K562 (cell line): ENCODE measurements at regions not wholly inside any gene's neighbourhood (a gene's known extent, or its start where the extent isn't known, plus 50 kb on each side); places are given as distances from the start of the nearest gene placed in this dataset.
A peak's percentile ranks its signal among the peaks of the same experiment; 100 is the strongest.

Experiments used
- C11orf30 ChIP-seq: fragments of 450-650 bp; IDR thresholded peaks from 2 replicates; pipeline ENCODE4 v1.6.1; 2016; ENCODE audit warnings: low read depth, mild to moderate bottlenecking
- CEBPG ChIP-seq, 3 experiments: fragments of 200-800 bp in 1 of 3; sonication (Bioruptor generic) in 1 of 3; sonication (generic) in 1 of 3; formaldehyde crosslinking in 1 of 3; IDR thresholded peaks in 2 of 3; conservative IDR thresholded peaks in 1 of 3; 2 replicates each; pipeline versions ENCODE4 v1.6.1 to v1.8.0; 2016 to 2022; ENCODE audit warnings: missing compliant biosample characterization in 2 of 3, missing genetic modification characterization in 2 of 3, mild to moderate bottlenecking in 1 of 3, missing genetic modification reagents in 1 of 3
- DIDO1 ChIP-seq: fragments of 450-650 bp; IDR thresholded peaks from 2 replicates; pipeline ENCODE4 v1.6.1; 2016; ENCODE audit warnings: low read depth, missing biosample characterization, missing genetic modification characterization
- FOXK1 ChIP-seq: sonication (generic); formaldehyde crosslinking; IDR thresholded peaks from 2 replicates; pipeline ENCODE4 v1.8.0; 2022; ENCODE audit warnings: missing genetic modification reagents, mild to moderate bottlenecking, borderline replicate concordance
- KDM5B ChIP-seq: fragments of 200-600 bp; sonication (generic); IDR thresholded peaks from 2 replicates; pipeline ENCODE4 v1.6.1; 2012; ENCODE audit warnings: low read depth, mild to moderate bottlenecking, moderate library complexity, low read length, control low read depth, inconsistent platforms; ENCODE audit not compliant: insufficient replicate concordance
- MEIS2 ChIP-seq: fragments of 450-650 bp; IDR thresholded peaks from 2 replicates; pipeline ENCODE4 v1.6.1; 2014; ENCODE audit warnings: mild to moderate bottlenecking; ENCODE audit not compliant: partially characterized antibody
- NCOA6 ChIP-seq: fragments of 450-650 bp; IDR thresholded peaks from 2 replicates; pipeline ENCODE4 v1.6.1; 2017; ENCODE audit warnings: mild to moderate bottlenecking
- OTX1 ChIP-seq: fragments of 450-650 bp; formaldehyde crosslinking; IDR thresholded peaks from 2 replicates; pipeline ENCODE4 v1.4.0; 2022; ENCODE audit warnings: mild to moderate bottlenecking
- POLR2A ChIP-seq: fragments of 450-650 bp; conservative IDR thresholded peaks from 2 replicates; pipeline ENCODE4 v1.6.1; 2016
- PRMT5 ChIP-seq: sonication (generic); formaldehyde crosslinking; IDR thresholded peaks from 2 replicates; pipeline ENCODE4 v1.5.0; 2020; ENCODE audit warnings: missing genetic modification reagents
- SMARCA4 ChIP-seq: fragments of 450-650 bp; IDR thresholded peaks from 2 replicates; pipeline ENCODE4 v1.6.1; 2016
- SRSF1 ChIP-seq: fragments of 200-400 bp; formaldehyde crosslinking; IDR thresholded peaks from 2 replicates; pipeline ENCODE4 v1.6.1; 2017; ENCODE audit warnings: mild to moderate bottlenecking, low read depth, low read length, moderate library complexity
- ZBTB17 ChIP-seq: fragments of 450-650 bp; formaldehyde crosslinking; IDR thresholded peaks from 2 replicates; pipeline ENCODE4 v1.4.0; 2020; ENCODE audit warnings: mild to moderate bottlenecking
- ZNF263 ChIP-seq: sonication (generic); formaldehyde crosslinking; IDR thresholded peaks from 2 replicates; pipeline ENCODE4 v1.8.0; 2022; ENCODE audit warnings: mild to moderate bottlenecking, missing genetic modification reagents, borderline replicate concordance
- ZNF699 ChIP-seq: fragments of 250-450 bp; sonication (Bioruptor Pico); IDR thresholded peaks from 2 replicates; pipeline ENCODE4 v1.8.0; 2021; ENCODE audit warnings: mild to moderate bottlenecking, moderate library complexity; ENCODE audit not compliant: insufficient replicate concordance
- ZNF778 ChIP-seq: fragments of 450-650 bp; formaldehyde crosslinking; IDR thresholded peaks from 2 replicates; pipeline ENCODE4 v1.4.0; 2020; ENCODE audit warnings: mild to moderate bottlenecking, moderate library complexity
- TF ChIP-seq, protein P1 (sequence below): fragments of 250-450 bp; sonication (Bioruptor Pico); IDR thresholded peaks from 2 replicates; pipeline ENCODE4 v1.4.0; 2020
- TF ChIP-seq, protein P2 (sequence below): fragments of 450-650 bp; IDR thresholded peaks from 2 replicates; pipeline ENCODE4 v1.6.1; 2016; ENCODE audit warnings: antibody characterized with exemption
- TF ChIP-seq, protein P3 (sequence below): fragments of 250-450 bp; sonication (Bioruptor Pico); IDR thresholded peaks from 2 replicates; pipeline ENCODE4 v1.4.0; 2020; ENCODE audit warnings: mild to moderate bottlenecking, moderate library complexity
- TF ChIP-seq, protein P4 (sequence below): fragments of 250-450 bp; sonication (Bioruptor Pico); IDR thresholded peaks from 2 replicates; pipeline ENCODE4 v1.5.0; 2021

- TF ChIP-seq, protein P1, sequence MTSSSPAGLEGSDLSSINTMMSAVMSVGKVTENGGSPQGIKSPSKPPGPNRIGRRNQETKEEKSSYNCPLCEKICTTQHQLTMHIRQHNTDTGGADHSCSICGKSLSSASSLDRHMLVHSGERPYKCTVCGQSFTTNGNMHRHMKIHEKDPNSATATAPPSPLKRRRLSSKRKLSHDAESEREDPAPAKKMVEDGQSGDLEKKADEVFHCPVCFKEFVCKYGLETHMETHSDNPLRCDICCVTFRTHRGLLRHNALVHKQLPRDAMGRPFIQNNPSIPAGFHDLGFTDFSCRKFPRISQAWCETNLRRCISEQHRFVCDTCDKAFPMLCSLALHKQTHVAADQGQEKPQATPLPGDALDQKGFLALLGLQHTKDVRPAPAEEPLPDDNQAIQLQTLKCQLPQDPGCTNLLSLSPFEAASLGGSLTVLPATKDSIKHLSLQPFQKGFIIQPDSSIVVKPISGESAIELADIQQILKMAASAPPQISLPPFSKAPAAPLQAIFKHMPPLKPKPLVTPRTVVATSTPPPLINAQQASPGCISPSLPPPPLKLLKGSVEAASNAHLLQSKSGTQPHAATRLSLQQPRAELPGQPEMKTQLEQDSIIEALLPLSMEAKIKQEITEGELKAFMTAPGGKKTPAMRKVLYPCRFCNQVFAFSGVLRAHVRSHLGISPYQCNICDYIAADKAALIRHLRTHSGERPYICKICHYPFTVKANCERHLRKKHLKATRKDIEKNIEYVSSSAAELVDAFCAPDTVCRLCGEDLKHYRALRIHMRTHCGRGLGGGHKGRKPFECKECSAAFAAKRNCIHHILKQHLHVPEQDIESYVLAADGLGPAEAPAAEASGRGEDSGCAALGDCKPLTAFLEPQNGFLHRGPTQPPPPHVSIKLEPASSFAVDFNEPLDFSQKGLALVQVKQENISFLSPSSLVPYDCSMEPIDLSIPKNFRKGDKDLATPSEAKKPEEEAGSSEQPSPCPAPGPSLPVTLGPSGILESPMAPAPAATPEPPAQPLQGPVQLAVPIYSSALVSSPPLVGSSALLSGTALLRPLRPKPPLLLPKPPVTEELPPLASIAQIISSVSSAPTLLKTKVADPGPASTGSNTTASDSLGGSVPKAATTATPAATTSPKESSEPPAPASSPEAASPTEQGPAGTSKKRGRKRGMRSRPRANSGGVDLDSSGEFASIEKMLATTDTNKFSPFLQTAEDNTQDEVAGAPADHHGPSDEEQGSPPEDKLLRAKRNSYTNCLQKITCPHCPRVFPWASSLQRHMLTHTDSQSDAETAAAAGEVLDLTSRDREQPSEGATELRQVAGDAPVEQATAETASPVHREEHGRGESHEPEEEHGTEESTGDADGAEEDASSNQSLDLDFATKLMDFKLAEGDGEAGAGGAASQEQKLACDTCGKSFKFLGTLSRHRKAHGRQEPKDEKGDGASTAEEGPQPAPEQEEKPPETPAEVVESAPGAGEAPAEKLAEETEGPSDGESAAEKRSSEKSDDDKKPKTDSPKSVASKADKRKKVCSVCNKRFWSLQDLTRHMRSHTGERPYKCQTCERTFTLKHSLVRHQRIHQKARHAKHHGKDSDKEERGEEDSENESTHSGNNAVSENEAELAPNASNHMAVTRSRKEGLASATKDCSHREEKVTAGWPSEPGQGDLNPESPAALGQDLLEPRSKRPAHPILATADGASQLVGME (CRISPR knock-in tag), result no peak
- TF ChIP-seq OTX1 (CRISPR knock-in tag), result no peak
- TF ChIP-seq MEIS2, result no peak
- no peak for TF ChIP-seq DIDO1 (tag)
- no peak for TF ChIP-seq FOXK1
- TF ChIP-seq, protein P2, sequence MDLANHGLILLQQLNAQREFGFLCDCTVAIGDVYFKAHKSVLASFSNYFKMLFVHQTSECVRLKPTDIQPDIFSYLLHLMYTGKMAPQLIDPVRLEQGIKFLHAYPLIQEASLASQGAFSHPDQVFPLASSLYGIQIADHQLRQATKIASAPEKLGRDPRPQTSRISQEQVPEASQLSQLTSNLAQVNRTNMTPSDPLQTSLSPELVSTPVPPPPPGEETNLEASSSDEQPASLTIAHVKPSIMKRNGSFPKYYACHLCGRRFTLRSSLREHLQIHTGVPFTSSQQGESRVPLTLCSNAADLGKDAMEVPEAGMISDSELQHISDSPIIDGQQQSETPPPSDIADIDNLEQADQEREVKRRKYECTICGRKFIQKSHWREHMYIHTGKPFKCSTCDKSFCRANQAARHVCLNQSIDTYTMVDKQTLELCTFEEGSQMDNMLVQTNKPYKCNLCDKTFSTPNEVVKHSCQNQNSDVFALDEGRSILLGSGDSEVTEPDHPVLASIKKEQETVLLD, result no peak
- no peak for TF ChIP-seq ZNF778 (CRISPR knock-in tag)
- no peak for TF ChIP-seq CEBPG (CRISPR knock-in tag; IDR thresholded peaks at IDR 0.05)
- TF ChIP-seq CEBPG (tag; conservative IDR thresholded peaks at IDR 0.05 in 1 of 2, IDR thresholded peaks at IDR 0.05 in 1 of 2), result no peak
- TF ChIP-seq KDM5B, result no peak
- TF ChIP-seq NCOA6, result no peak
- no peak for TF ChIP-seq PRMT5 (CRISPR knock-in tag)
- TF ChIP-seq C11orf30, result peak; percentile 99
- TF ChIP-seq, protein P3, sequence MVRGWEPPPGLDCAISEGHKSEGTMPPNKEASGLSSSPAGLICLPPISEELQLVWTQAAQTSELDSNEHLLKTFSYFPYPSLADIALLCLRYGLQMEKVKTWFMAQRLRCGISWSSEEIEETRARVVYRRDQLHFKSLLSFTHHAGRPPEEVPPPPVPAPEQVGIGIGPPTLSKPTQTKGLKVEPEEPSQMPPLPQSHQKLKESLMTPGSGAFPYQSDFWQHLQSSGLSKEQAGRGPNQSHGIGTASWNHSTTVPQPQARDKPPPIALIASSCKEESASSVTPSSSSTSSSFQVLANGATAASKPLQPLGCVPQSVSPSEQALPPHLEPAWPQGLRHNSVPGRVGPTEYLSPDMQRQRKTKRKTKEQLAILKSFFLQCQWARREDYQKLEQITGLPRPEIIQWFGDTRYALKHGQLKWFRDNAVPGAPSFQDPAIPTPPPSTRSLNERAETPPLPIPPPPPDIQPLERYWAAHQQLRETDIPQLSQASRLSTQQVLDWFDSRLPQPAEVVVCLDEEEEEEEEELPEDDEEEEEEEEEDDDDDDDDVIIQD (CRISPR knock-in tag), result no peak
- TF ChIP-seq SRSF1, result no peak
- TF ChIP-seq ZBTB17 (CRISPR knock-in tag), result no peak
- TF ChIP-seq SMARCA4, result peak; percentile 51; the same call in 1 of the 2 replicates
- no peak for TF ChIP-seq ZNF263 (CRISPR knock-in tag)
- no peak for TF ChIP-seq ZNF699 (CRISPR knock-in tag)
- TF ChIP-seq, protein P4, sequence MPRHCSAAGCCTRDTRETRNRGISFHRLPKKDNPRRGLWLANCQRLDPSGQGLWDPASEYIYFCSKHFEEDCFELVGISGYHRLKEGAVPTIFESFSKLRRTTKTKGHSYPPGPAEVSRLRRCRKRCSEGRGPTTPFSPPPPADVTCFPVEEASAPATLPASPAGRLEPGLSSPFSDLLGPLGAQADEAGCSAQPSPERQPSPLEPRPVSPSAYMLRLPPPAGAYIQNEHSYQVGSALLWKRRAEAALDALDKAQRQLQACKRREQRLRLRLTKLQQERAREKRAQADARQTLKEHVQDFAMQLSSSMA (CRISPR knock-in tag), result no peak
- no peak for TF ChIP-seq POLR2A
Observed at GRCh38 chr6:28769626-28770402, 154.0 kb downstream of the TRIM27 start (continued).
